ENCODE measurements at regions not wholly inside any gene's neighbourhood (a gene's known extent, or its start where the extent isn't known, plus 50 kb on each side); places are given as distances from the start of the nearest gene placed in this dataset.

DNA sequence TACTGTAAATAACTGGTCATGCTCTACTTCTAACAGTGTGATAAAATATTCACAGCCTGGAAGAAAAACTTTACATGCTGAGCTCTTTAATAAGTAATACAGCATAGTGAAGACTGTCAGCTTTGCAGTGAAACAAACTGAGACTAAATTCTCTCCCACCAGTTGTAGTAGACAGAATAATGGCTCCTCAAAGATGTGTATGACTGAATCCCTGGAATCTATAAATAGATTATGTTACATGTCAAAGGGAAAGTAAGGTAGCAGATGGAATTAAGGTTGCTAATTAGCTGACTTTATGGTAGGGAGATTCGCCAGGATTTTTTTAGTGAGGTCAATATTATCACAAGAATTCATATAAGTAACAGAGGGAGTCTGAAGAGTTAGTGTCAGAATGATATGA, 609.5 kb upstream of the VRK2 start:
- DNase-seq (ENCODE audit: low spot score), result no peak
- no peak for FAIRE-seq
- no peak overlapping the region for H3K27ac ChIP-seq (ENCODE audit: extremely low read length, insufficient read depth, low read length)
- 0% methylated on average over 1 of the region's 1 CpG for WGBS (ENCODE audit: low lambda C conversion rate)
- H3K4me3 ChIP-seq (replicated peaks in 1 of 3; ENCODE audit: insufficient read depth in 1 of 3, low read depth in 2 of 3, low read length in 3 of 3), result no peak overlapping the region
- ChIA-PET POLR2A (no interaction called here), CTCF (ENCODE audit: low intra/inter-chr PET ratio, low total read pairs) (no interaction called here)
- no peak overlapping the region for H3K9ac ChIP-seq (ENCODE audit: insufficient read depth, low read depth, low read length)
- no peak overlapping the region for H2AFZ ChIP-seq (ENCODE audit: low read length)
- no peaks in the 10 kb centered on the region for H3K79me2 ChIP-seq (ENCODE audit: insufficient read depth, low read length)
- TF ChIP-seq, protein P1, sequence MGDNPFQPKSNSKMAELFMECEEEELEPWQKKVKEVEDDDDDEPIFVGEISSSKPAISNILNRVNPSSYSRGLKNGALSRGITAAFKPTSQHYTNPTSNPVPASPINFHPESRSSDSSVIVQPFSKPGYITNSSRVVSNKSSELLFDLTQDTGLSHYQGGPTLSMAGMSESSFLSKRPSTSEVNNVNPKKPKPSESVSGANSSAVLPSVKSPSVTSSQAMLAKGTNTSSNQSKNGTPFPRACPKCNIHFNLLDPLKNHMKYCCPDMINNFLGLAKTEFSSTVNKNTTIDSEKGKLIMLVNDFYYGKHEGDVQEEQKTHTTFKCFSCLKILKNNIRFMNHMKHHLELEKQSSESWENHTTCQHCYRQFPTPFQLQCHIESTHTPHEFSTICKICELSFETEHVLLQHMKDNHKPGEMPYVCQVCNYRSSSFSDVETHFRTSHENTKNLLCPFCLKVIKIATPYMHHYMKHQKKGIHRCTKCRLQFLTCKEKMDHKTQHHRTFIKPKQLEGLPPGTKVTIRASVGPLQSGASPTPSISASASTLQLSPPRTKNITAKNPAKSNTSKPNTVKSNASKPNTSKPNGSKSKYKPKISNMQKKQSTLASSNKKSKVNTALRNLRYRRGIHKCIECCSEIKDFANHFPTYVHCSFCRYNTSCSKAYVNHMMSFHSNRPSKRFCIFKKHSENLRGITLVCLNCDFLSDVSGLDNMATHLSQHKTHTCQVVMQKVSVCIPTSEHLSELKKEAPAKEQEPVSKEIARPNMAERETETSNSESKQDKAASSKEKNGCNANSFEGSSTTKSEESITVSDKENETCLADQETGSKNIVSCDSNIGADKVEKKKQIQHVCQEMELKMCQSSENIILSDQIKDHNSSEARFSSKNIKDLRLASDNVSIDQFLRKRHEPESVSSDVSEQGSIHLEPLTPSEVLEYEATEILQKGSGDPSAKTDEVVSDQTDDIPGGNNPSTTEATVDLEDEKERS (CRISPR knock-in tag; IDR thresholded peaks at IDR 0.05), result no peak
- no peak for TF ChIP-seq EEA1 (CRISPR knock-in tag; IDR thresholded peaks at IDR 0.05; ENCODE audit: borderline replicate concordance)
- TF ChIP-seq, protein P2, sequence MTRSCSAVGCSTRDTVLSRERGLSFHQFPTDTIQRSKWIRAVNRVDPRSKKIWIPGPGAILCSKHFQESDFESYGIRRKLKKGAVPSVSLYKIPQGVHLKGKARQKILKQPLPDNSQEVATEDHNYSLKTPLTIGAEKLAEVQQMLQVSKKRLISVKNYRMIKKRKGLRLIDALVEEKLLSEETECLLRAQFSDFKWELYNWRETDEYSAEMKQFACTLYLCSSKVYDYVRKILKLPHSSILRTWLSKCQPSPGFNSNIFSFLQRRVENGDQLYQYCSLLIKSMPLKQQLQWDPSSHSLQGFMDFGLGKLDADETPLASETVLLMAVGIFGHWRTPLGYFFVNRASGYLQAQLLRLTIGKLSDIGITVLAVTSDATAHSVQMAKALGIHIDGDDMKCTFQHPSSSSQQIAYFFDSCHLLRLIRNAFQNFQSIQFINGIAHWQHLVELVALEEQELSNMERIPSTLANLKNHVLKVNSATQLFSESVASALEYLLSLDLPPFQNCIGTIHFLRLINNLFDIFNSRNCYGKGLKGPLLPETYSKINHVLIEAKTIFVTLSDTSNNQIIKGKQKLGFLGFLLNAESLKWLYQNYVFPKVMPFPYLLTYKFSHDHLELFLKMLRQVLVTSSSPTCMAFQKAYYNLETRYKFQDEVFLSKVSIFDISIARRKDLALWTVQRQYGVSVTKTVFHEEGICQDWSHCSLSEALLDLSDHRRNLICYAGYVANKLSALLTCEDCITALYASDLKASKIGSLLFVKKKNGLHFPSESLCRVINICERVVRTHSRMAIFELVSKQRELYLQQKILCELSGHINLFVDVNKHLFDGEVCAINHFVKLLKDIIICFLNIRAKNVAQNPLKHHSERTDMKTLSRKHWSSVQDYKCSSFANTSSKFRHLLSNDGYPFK (CRISPR knock-in tag; IDR thresholded peaks at IDR 0.05; ENCODE audit: borderline replicate concordance), result no peak
- TF ChIP-seq ZNF546 (CRISPR knock-in tag; conservative IDR thresholded peaks at IDR 0.05), result no peak
- H3K36me3 ChIP-seq (replicated peaks in 1 of 2; ENCODE audit: control insufficient read depth in 1 of 2, insufficient read depth in 2 of 2, low read length in 2 of 2), result no peaks in the 10 kb centered on the region
- ATAC-seq, result no peak
- in situ Hi-C loops (cut with HindIII; ENCODE audit: extremely low pct_ligation_motif_present, low pct_unique_long_range_greater_than_20kb) (no loop called here), intact Hi-C loops (cut with micrococcal nuclease; ENCODE audit: unreplicated experiment) (no loop called here)
- no peak overlapping the region for H3K4me2 ChIP-seq (ENCODE audit: low read depth, low read length)
- no TSS peak for BruUV-seq (replicated peaks)
- no peaks in the 10 kb centered on the region for H3K9me3 ChIP-seq (ENCODE audit: low read length)
- H3K4me1 ChIP-seq (ENCODE audit: insufficient read depth, low read length), result no peaks in the 10 kb centered on the region
- H3K27me3 ChIP-seq (ENCODE audit: control insufficient read depth in 1 of 2, insufficient read depth in 2 of 2, low read length in 2 of 2), result no peaks in the 10 kb centered on the region
- no peaks in the 10 kb centered on the region for H4K20me1 ChIP-seq (ENCODE audit: insufficient read depth, low read length)
